Ascending aorta (tissue), 2 donors: ENCODE measurements at regions not wholly inside any gene's neighbourhood (a gene's known extent, or its start where the extent isn't known, plus 50 kb on each side); places are given as distances from the start of the nearest gene placed in this dataset.

Source experiments
- DNase-seq, 2 donors: peaks; one replicate each; pipeline ENCODE4 v3.0.0-alpha.2; 2019; ENCODE audit warnings: low spot score in 2 of 2
- H3K27ac ChIP-seq, 2 donors: fragments of 200-600 bp; sonication (generic); one replicate each; pipeline ENCODE4 v1.5.1; 2016 to 2017; ENCODE audit warnings: mild to moderate bottlenecking in 1 of 2
- H3K27me3 ChIP-seq: fragments of 200-600 bp; sonication (generic); one replicate; pipeline ENCODE4 v1.5.1; 2017
- H3K36me3 ChIP-seq, 2 donors: fragments of 200-600 bp; sonication (generic); one replicate each; pipeline ENCODE4 v1.5.1; 2016
- H3K4me1 ChIP-seq, 2 donors: fragments of 200-600 bp; sonication (generic); one replicate each; pipeline ENCODE4 v1.5.1; 2016 to 2017; ENCODE audit warnings: mild to moderate bottlenecking in 1 of 2
- H3K4me3 ChIP-seq, 2 donors: fragments of 200-600 bp; sonication (generic); one replicate each; pipeline ENCODE4 v1.5.1; 2016 to 2017; ENCODE audit warnings: mild to moderate bottlenecking in 1 of 2
- H3K9me3 ChIP-seq, 2 donors: fragments of 200-600 bp; sonication (generic); one replicate each; pipeline ENCODE4 v1.5.1; 2016
- CTCF ChIP-seq, 3 experiments: fragments of 200-600 bp in 2 of 3; fragments of 450-650 bp in 1 of 3; sonication (generic) in 2 of 3; IDR thresholded peaks; one replicate each; pipeline ENCODE4 v1.5.1; 2016 to 2019; ENCODE audit warnings: antibody characterized with exemption in 3 of 3, mild to moderate bottlenecking in 1 of 3, moderate library complexity in 1 of 3
- intact Hi-C: fragments of 100-400 bp; cut with DNase I; formaldehyde crosslinking; loops from one replicate; pipeline ENCODE4 v1.15.1; 2023

GRCh38 chr2:121869873-121870272 lies 114.4 kb downstream of the TSN start:
- Histone ChIP-seq H3K36me3 (no peaks in the 10 kb centered on the region), H3K27ac (no peak overlapping the region), H3K4me1 (no peaks in the 10 kb centered on the region), H3K4me3 (no peak overlapping the region), H3K9me3 (no peaks in the 10 kb centered on the region), H3K27me3 (no peaks in the 10 kb centered on the region)
- intact Hi-C loops: no loop called here
- DNase-seq: no peak
- TF ChIP-seq CTCF (IDR thresholded peaks at IDR 0.05): no peak

- Histone ChIP-seq H3K9me3 (no peaks in the 10 kb centered on the region), H3K36me3 (no peaks in the 10 kb centered on the region), H3K27ac (no peak overlapping the region), H3K27me3 (no peaks in the 10 kb centered on the region), H3K4me1 (no peaks in the 10 kb centered on the region), H3K4me3 (no peak overlapping the region)
- no peak for DNase-seq
- intact Hi-C loops: no loop called here
- TF ChIP-seq CTCF (IDR thresholded peaks at IDR 0.05): no peak
Observed at GRCh38 chr2:121872651-121873050, 117.2 kb downstream of the TSN start.

GRCh38 chr2:121873864-121874263 lies 118.4 kb downstream of the TSN start:
- TF ChIP-seq CTCF (IDR thresholded peaks at IDR 0.05): no peak
- Histone ChIP-seq H3K9me3 (no peaks in the 10 kb centered on the region), H3K4me1 (no peaks in the 10 kb centered on the region), H3K4me3 (no peak overlapping the region), H3K36me3 (no peaks in the 10 kb centered on the region), H3K27me3 (no peaks in the 10 kb centered on the region), H3K27ac (no peak overlapping the region)
- intact Hi-C loops: no loop called here
- DNase-seq: no peak

GRCh38 chr2:121875585-121876185 lies 120.2 kb downstream of the TSN start:
- H3K27me3 ChIP-seq: no peaks in the 10 kb centered on the region
- H3K4me1 ChIP-seq: no peaks in the 10 kb centered on the region
- H3K9me3 ChIP-seq: no peaks in the 10 kb centered on the region
- intact Hi-C loops: no loop called here
- DNase-seq: no peak
- H3K27ac ChIP-seq: no peak overlapping the region
- no peak for TF ChIP-seq CTCF (IDR thresholded peaks at IDR 0.05)
- H3K36me3 ChIP-seq: no peaks in the 10 kb centered on the region
- no peak overlapping the region for H3K4me3 ChIP-seq

- Histone ChIP-seq H3K9me3 (no peaks in the 10 kb centered on the region), H3K27ac (no peak overlapping the region), H3K27me3 (no peaks in the 10 kb centered on the region), H3K36me3 (no peaks in the 10 kb centered on the region), H3K4me3 (no peak overlapping the region), H3K4me1 (no peaks in the 10 kb centered on the region)
- DNase-seq: no peak
- no peak for TF ChIP-seq CTCF (IDR thresholded peaks at IDR 0.05)
- intact Hi-C loops: no loop called here
Observed at GRCh38 chr2:121877366-121877765, 121.9 kb downstream of the TSN start.

GRCh38 chr2:121880283-121880682 lies 124.8 kb downstream of the TSN start:
- no peak overlapping the region for H3K4me3 ChIP-seq
- no peak for TF ChIP-seq CTCF (IDR thresholded peaks at IDR 0.05)
- H3K36me3 ChIP-seq: no peaks in the 10 kb centered on the region
- intact Hi-C loops: no loop called here
- no peak for DNase-seq
- H3K27me3 ChIP-seq: no peaks in the 10 kb centered on the region
- H3K9me3 ChIP-seq: no peaks in the 10 kb centered on the region
- H3K4me1 ChIP-seq: no peaks in the 10 kb centered on the region
- no peak overlapping the region for H3K27ac ChIP-seq
